Panc1 (cell line): ENCODE measurements at regions not wholly inside any gene's neighbourhood (a gene's known extent, or its start where the extent isn't known, plus 50 kb on each side); places are given as distances from the start of the nearest gene placed in this dataset.

Experiments used
- ATAC-seq: fragments of 200-7000 bp; cut with Tn5 transposase; 2 replicates; pipeline ENCODE4 v1.9.1; 2020; ENCODE audit warnings: mild to moderate bottlenecking, moderate library complexity
- BruUV-seq: library from RNA; stranded (reverse); fragments of 400-500 nt; replicated peaks from 2 replicates; lab custom pipeline; 2021; lab: Mats Ljungman, UMichigan
- CTCF ChIA-PET: fragments of 300-600 bp; sonication (Branson Sonifier 250); formaldehyde crosslinking; loops from one replicate; lab custom pipeline; 2022; ENCODE audit warnings: antibody characterized with exemption; lab: Charles Lee
- POLR2A ChIA-PET: fragments of 300-600 bp; sonication (Branson Sonifier 250); formaldehyde crosslinking; loops from one replicate; lab custom pipeline; 2022; ENCODE audit warnings: antibody characterized with exemption; lab: Charles Lee
- DNase-seq: peaks from one replicate; pipeline ENCODE4 v3.0.0-alpha.2; 2010; ENCODE audit warnings: low read depth, low spot score
- H3K27ac ChIP-seq: 2 replicates; pipeline ENCODE4 v1.5.1; 2011; ENCODE audit warnings: mild to moderate bottlenecking, low read length, inconsistent platforms
- H3K27me3 ChIP-seq: fragments of 200-500 bp; sonication (Bioruptor generic); 2 replicates; pipeline ENCODE4 v1.6.0; 2014; ENCODE audit warnings: low read length, inconsistent platforms; ENCODE audit not compliant: control insufficient read depth, insufficient read depth
- H3K36me3 ChIP-seq: fragments of 200-500 bp; sonication (Bioruptor generic); 2 replicates; pipeline ENCODE4 v1.5.1; 2014; ENCODE audit warnings: inconsistent platforms, mild to moderate bottlenecking, low read length, moderate library complexity; ENCODE audit not compliant: control insufficient read depth, insufficient read depth
- H3K4me1 ChIP-seq: 2 replicates; pipeline ENCODE4 v1.5.1; 2011; ENCODE audit warnings: inconsistent platforms, mild to moderate bottlenecking, low read length, moderate library complexity; ENCODE audit not compliant: control insufficient read depth, insufficient read depth
- H3K4me3 ChIP-seq, 2 experiments: 2 replicates each; pipeline ENCODE4 v1.5.1; 2011 to 2012; ENCODE audit warnings: low read depth in 2 of 2, low read length in 2 of 2, mild to moderate bottlenecking in 2 of 2, inconsistent platforms in 1 of 2, moderate library complexity in 1 of 2
- H3K9me3 ChIP-seq: fragments of 200-500 bp; sonication (Bioruptor generic); 2 replicates; pipeline ENCODE4 v1.5.1; 2014; ENCODE audit warnings: low read depth, mild to moderate bottlenecking, inconsistent platforms, low read length, moderate library complexity; ENCODE audit not compliant: control insufficient read depth, insufficient read depth
- POLR2AphosphoS5 ChIP-seq: IDR thresholded peaks from 2 replicates; pipeline ENCODE4 v1.6.1; 2012; ENCODE audit warnings: mild to moderate bottlenecking, low read depth, low read length, moderate library complexity
- REST ChIP-seq, 2 experiments: IDR thresholded peaks; 2 replicates each; pipeline ENCODE4 v1.6.1; 2011 to 2012; ENCODE audit warnings: low read depth in 2 of 2, control low read depth in 1 of 2, low read length in 1 of 2, mild to moderate bottlenecking in 1 of 2, moderate library complexity in 1 of 2; ENCODE audit not compliant: insufficient read depth in 1 of 2
- SIN3A ChIP-seq: IDR thresholded peaks from 2 replicates; pipeline ENCODE4 v1.6.1; 2012; ENCODE audit warnings: low read depth, mild to moderate bottlenecking, low read length, moderate library complexity, borderline replicate concordance; ENCODE audit not compliant: insufficient read depth
- TCF7L2 ChIP-seq: IDR thresholded peaks from 2 replicates; pipeline ENCODE4 v1.6.1; 2011; ENCODE audit warnings: mild to moderate bottlenecking, low read depth, low read length, inconsistent platforms
- in situ Hi-C: cut with HindIII; loops from 2 replicates; pipeline ENCODE4 v1.10.0; 2016; ENCODE audit warnings: low sequenced_read_pairs, low pct_unique_long_range_greater_than_20kb
- intact Hi-C: fragments of 100-400 bp; cut with micrococcal nuclease; formaldehyde crosslinking; loops from one replicate; pipeline ENCODE4 v1.10.0; 2022; ENCODE audit not compliant: unreplicated experiment
- TF ChIP-seq, protein P1 (sequence below): fragments of 450-650 bp; IDR thresholded peaks from 2 replicates; pipeline ENCODE4 v1.5.1; 2017; ENCODE audit warnings: mild to moderate bottlenecking

DNA sequence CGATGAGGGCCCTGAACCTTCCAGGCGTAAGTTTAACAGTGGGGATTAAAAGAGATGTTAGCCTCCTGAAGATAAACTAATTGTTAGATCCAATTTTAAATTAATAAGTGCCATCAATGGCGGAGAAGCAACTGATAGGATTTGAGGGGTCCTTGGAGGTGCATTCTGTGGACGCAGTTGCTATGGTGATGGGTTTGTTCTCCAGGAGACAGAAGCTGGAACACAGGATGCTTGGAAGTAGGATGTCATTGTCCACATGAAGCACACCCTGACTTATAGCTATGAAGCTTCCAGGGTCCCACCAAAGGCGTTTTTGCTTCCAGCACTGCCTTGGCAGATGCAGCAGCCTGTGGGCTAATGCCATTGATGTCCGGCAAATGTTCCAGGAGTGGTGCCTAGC, 331.0 kb upstream of the IL12A start:
- no peak overlapping the region; the same call in 1 of the 2 replicates for H3K27ac ChIP-seq
- DNase-seq (no peak), ATAC-seq (no peak)
- in situ Hi-C loops: no loop called here
- H3K36me3 ChIP-seq: no peaks in the 10 kb centered on the region
- H3K9me3 ChIP-seq: peaks cover 12% of the 10 kb centered on the region; the same call in 1 of the 2 replicates
- TF ChIP-seq, protein P1, sequence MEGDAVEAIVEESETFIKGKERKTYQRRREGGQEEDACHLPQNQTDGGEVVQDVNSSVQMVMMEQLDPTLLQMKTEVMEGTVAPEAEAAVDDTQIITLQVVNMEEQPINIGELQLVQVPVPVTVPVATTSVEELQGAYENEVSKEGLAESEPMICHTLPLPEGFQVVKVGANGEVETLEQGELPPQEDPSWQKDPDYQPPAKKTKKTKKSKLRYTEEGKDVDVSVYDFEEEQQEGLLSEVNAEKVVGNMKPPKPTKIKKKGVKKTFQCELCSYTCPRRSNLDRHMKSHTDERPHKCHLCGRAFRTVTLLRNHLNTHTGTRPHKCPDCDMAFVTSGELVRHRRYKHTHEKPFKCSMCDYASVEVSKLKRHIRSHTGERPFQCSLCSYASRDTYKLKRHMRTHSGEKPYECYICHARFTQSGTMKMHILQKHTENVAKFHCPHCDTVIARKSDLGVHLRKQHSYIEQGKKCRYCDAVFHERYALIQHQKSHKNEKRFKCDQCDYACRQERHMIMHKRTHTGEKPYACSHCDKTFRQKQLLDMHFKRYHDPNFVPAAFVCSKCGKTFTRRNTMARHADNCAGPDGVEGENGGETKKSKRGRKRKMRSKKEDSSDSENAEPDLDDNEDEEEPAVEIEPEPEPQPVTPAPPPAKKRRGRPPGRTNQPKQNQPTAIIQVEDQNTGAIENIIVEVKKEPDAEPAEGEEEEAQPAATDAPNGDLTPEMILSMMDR: no peak
- no peak for TF ChIP-seq SIN3A
- TF ChIP-seq POLR2AphosphoS5: no peak
- no peak for TF ChIP-seq TCF7L2
- no peak for TF ChIP-seq REST (IDR thresholded peaks at IDR 0.05; ENCODE audit: insufficient read depth in 1 of 2, low read depth in 2 of 2, low read length in 1 of 2)
- H3K4me1 ChIP-seq: peaks cover 5% of the 10 kb centered on the region; the same call in 1 of the 2 replicates
- intact Hi-C loops: no loop called here
- CTCF ChIA-PET: no interaction called here
- no peaks in the 10 kb centered on the region for H3K27me3 ChIP-seq
- BruUV-seq: no TSS peak
- H3K4me3 ChIP-seq: no peak overlapping the region
- POLR2A ChIA-PET: no interaction called here

DNA sequence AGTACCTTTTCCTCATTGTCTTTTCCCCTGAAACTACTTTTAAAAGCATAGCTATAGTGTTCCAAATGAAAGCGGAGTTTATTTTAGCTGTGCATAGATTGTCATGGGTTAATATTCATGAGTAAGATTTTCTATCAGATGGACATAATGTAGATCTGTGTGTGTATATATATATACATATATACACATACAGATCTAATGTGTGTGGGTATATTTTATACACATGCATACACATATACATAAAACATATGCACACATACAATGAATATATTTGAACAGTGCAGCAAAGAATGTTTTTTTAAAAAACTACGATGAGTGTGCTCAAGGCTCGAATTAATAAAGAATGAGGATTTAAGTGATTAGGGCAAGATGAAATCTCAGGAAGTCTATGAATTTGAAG, 328.3 kb upstream of the IL12A start:
- no peaks in the 10 kb centered on the region for H3K36me3 ChIP-seq
- H3K27ac ChIP-seq: no peak overlapping the region
- ChIA-PET CTCF (no interaction called here), POLR2A (no interaction called here)
- intact Hi-C loops (no loop called here), in situ Hi-C loops (no loop called here)
- no peak for TF ChIP-seq POLR2AphosphoS5
- no peak for TF ChIP-seq SIN3A
- no peak for TF ChIP-seq REST (IDR thresholded peaks at IDR 0.05; ENCODE audit: insufficient read depth in 1 of 2, low read depth in 2 of 2, low read length in 1 of 2)
- no peak for TF ChIP-seq TCF7L2
- TF ChIP-seq, protein P1: no peak
- no peak for ATAC-seq
- no peak for DNase-seq
- peaks cover 19% of the 10 kb centered on the region; the same call in 1 of the 2 replicates for H3K9me3 ChIP-seq
- H3K4me3 ChIP-seq: no peak overlapping the region
- H3K4me1 ChIP-seq: no peaks in the 10 kb centered on the region
- H3K27me3 ChIP-seq: no peaks in the 10 kb centered on the region
- no TSS peak for BruUV-seq
